ENCODE measurements at regions not wholly inside any gene's neighbourhood (a gene's known extent, or its start where the extent isn't known, plus 50 kb on each side); places are given as distances from the start of the nearest gene placed in this dataset.

GRCh38 chr7:34493752-34494151, 164.3 kb upstream of the NPSR1 start:
- no peaks in the 10 kb centered on the region for H3K27me3 ChIP-seq (ENCODE audit: control insufficient read depth, insufficient read depth, low read length)
- no peak overlapping the region for H2AK9ac ChIP-seq (replicated peaks; ENCODE audit: low read depth, low read length, poor library complexity)
- TF ChIP-seq RAD21 (IDR thresholded peaks at IDR 0.05; ENCODE audit: low read length) (no peak), NFE2L2 (IDR thresholded peaks at IDR 0.05; ENCODE audit: low read depth, low read length) (no peak), MAZ (IDR thresholded peaks at IDR 0.05; ENCODE audit: borderline replicate concordance, low read depth, low read length) (no peak)
- TF ChIP-seq, protein P1, sequence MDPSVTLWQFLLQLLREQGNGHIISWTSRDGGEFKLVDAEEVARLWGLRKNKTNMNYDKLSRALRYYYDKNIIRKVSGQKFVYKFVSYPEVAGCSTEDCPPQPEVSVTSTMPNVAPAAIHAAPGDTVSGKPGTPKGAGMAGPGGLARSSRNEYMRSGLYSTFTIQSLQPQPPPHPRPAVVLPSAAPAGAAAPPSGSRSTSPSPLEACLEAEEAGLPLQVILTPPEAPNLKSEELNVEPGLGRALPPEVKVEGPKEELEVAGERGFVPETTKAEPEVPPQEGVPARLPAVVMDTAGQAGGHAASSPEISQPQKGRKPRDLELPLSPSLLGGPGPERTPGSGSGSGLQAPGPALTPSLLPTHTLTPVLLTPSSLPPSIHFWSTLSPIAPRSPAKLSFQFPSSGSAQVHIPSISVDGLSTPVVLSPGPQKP (IDR thresholded peaks at IDR 0.05; ENCODE audit: borderline replicate concordance, low read depth, low read length) = no peak
- no peaks in the 10 kb centered on the region for H3K4me1 ChIP-seq (ENCODE audit: control insufficient read depth, insufficient read depth, low read length)
- no peak overlapping the region for H4K8ac ChIP-seq (ENCODE audit: low read depth in 2 of 2, low read length in 2 of 2)
- no peak overlapping the region for H2BK15ac ChIP-seq (ENCODE audit: low read depth, low read length)
- H3K14ac ChIP-seq (replicated peaks; ENCODE audit: low read depth, low read length) = no peak overlapping the region
- H3K23ac ChIP-seq (ENCODE audit: low read depth, low read length) = no peak overlapping the region
- no peak overlapping the region for H3K27ac ChIP-seq (ENCODE audit: insufficient read depth, low read length)
- intact Hi-C loops (cut with micrococcal nuclease) = no loop called here
- ATAC-seq (ENCODE audit: low read depth) = no peak
- no peak overlapping the region for H4K5ac ChIP-seq (ENCODE audit: low read depth, low read length)
- in situ Hi-C loops (cut with MboI; ENCODE audit: low sequenced_read_pairs) = no loop called here
- no peak overlapping the region for H3K4me2 ChIP-seq (ENCODE audit: low read depth, low read length)
- H3K56ac ChIP-seq (ENCODE audit: extremely low read depth, insufficient read depth, low read length) = no peak overlapping the region
- H3K18ac ChIP-seq (ENCODE audit: low read depth, low read length) = no peak overlapping the region
- no peaks in the 10 kb centered on the region for H4K20me1 ChIP-seq (ENCODE audit: insufficient read depth, low read length)
- H3K36me3 ChIP-seq (ENCODE audit: control insufficient read depth, insufficient read depth, low read length) = no peaks in the 10 kb centered on the region
- no peak overlapping the region for H2BK5ac ChIP-seq (ENCODE audit: low read depth, low read length, poor library complexity, severe bottlenecking)
- ChIA-PET POLR2A (ENCODE audit: unreplicated experiment) (no interaction called here), CTCF (no interaction called here)
- peaks cover 2% of the 10 kb centered on the region; the same call in 1 of the 2 replicates for H3K9me3 ChIP-seq (ENCODE audit: control insufficient read depth, insufficient read depth, low read length)
- BruUV-seq (replicated peaks) = no TSS peak
- H2AK5ac ChIP-seq (ENCODE audit: low read depth, low read length) = no peak overlapping the region
- H2AFZ ChIP-seq (replicated peaks; ENCODE audit: low read length, poor library complexity) = no peak overlapping the region
- H2BK120ac ChIP-seq (ENCODE audit: low read depth, low read length) = no peak overlapping the region
- no peak overlapping the region for H3K4ac ChIP-seq (ENCODE audit: low read depth, low read length)
- DNase-seq = no peak
- H3K4me3 ChIP-seq (ENCODE audit: insufficient read depth, low read depth, low read length) = no peak overlapping the region
- WGBS, 2 experiments (ENCODE audit: extremely low coverage in 2 of 2, insufficient read length in 1 of 2) = no CpG with 5 or more reads among the region's 4 CpGs
- no peak overlapping the region for H2BK20ac ChIP-seq (ENCODE audit: low read depth, low read length)
- H3K9me1 ChIP-seq (ENCODE audit: insufficient read depth, low read length) = no peaks in the 10 kb centered on the region
- no peak overlapping the region for H3K9ac ChIP-seq (ENCODE audit: low read depth, low read length)
- dilution Hi-C loops (cut with HindIII; ENCODE audit: low sequenced_read_pairs, unreplicated experiment) = no loop called here
- H4K91ac ChIP-seq (ENCODE audit: insufficient read depth, low read depth, low read length) = no peak overlapping the region
- no peaks in the 10 kb centered on the region for H3K79me1 ChIP-seq (ENCODE audit: low read depth in 1 of 2, low read length in 2 of 2)

Data from IMR-90 (cell line).